Glomerular visceral epithelial cell (primary cell): ENCODE measurements at regions not wholly inside any gene's neighbourhood (a gene's known extent, or its start where the extent isn't known, plus 50 kb on each side); places are given as distances from the start of the nearest gene placed in this dataset.
"Not testable (repeated sequence)": the region's sequence is repeated elsewhere in the genome, so short reads cannot be mapped to it uniquely, and the experiment has no call there.

ENCODE experiments used
- DNase-seq: peaks from one replicate; pipeline ENCODE4 v3.0.0-alpha.2; 2016; ENCODE audit errors: extremely low spot score

- no peak for DNase-seq
These were observed 686.5 kb downstream of the MECOM start for GRCh38 chr3:168976969-168977368.

GRCh38 chr3:168975576-168975975, 687.9 kb downstream of the MECOM start:
- DNase-seq, result no peak

GRCh38 chr3:168974617-168975403, 688.7 kb downstream of the MECOM start:
- no peak for DNase-seq

- peak; percentile 4 for DNase-seq
These were observed 689.6 kb downstream of the MECOM start for GRCh38 chr3:168973897-168974296.

- DNase-seq, result no peak
These were observed 690.3 kb downstream of the MECOM start for GRCh38 chr3:168973206-168973605.

- DNase-seq, result no peak
These were observed 694.9 kb downstream of the MECOM start for GRCh38 chr3:168968609-168969008.

- no peak for DNase-seq
These were observed 698.8 kb downstream of the MECOM start for GRCh38 chr3:168964736-168965135.

- no peak for DNase-seq
These were observed 702.2 kb downstream of the MECOM start for GRCh38 chr3:168961271-168961670.

GRCh38 chr3:168959731-168960130, 703.8 kb downstream of the MECOM start:
- DNase-seq, result no peak

GRCh38 chr3:168958466-168958865, 705.0 kb downstream of the MECOM start:
- DNase-seq, result no peak

GRCh38 chr3:168956076-168956475, 707.4 kb downstream of the MECOM start:
- no peak for DNase-seq

GRCh38 chr3:168952551-168952950, 711.0 kb downstream of the MECOM start:
- peak; percentile 3 for DNase-seq

GRCh38 chr3:168951884-168952283, 711.6 kb downstream of the MECOM start:
- no peak for DNase-seq

GRCh38 chr3:168951368-168951767, 712.1 kb downstream of the MECOM start:
- no peak for DNase-seq

- no peak for DNase-seq
These were observed 712.9 kb downstream of the MECOM start for GRCh38 chr3:168950622-168951021.

GRCh38 chr3:168939651-168940238, 723.8 kb downstream of the MECOM start:
- DNase-seq, result no peak

- DNase-seq, result peak; percentile 81
These were observed 729.9 kb downstream of the MECOM start for GRCh38 chr3:168933614-168934013.

- not testable (repeated sequence) for DNase-seq
These were observed 733.5 kb downstream of the MECOM start for GRCh38 chr3:168929997-168930396.

GRCh38 chr3:168926426-168926825, 737.1 kb downstream of the MECOM start:
- DNase-seq, result no peak

- no peak for DNase-seq
These were observed 737.9 kb downstream of the MECOM start for GRCh38 chr3:168925568-168925967.

- peak; percentile 3 for DNase-seq
These were observed 748.9 kb downstream of the MECOM start for GRCh38 chr3:168914662-168915061.

- DNase-seq, result no peak
These were observed 754.3 kb downstream of the MECOM start for GRCh38 chr3:168909260-168909659.

- DNase-seq, result no peak
These were observed 768.1 kb downstream of the MECOM start for GRCh38 chr3:168895419-168895818.
